ENCODE measurements at regions not wholly inside any gene's neighbourhood (a gene's known extent, or its start where the extent isn't known, plus 50 kb on each side); places are given as distances from the start of the nearest gene placed in this dataset.

DNA sequence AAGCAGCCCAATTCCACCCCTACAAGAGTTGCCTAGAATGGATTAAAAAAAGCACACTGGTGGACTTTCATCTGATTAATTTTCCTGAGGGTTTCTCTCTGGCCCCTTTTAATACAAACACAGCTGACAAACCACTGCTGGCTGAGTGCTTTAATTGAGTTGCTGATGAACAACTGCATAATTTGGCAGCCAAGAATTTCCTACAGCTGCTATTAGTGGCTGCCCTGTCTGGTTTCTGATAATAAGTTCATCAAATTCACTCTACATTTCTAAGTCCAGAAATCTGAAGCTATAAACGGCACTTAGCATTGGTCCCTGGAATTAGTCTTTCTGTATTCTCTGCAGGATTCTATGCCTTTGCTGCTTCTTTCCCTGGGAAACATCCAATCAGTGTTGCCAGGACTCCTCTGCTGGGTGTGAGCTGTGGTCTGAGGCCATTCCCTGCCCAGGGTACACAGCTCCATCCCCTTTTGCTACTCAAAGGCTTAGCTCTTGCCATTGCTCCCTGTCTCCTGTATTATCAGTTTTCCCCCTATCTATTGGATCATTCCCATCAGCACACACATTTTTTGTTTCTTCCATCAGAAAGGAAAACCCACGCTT lies 110.6 kb downstream of the LSM5 start:
- H3K27me3 ChIP-seq (ENCODE audit: insufficient read depth), result peaks cover 12% of the 10 kb centered on the region; the same call in 1 of the 2 replicates
- no peaks in the 10 kb centered on the region for H3F3A ChIP-seq (replicated peaks; ENCODE audit: insufficient read depth)
- TF ChIP-seq TEAD4 (IDR thresholded peaks at IDR 0.05; ENCODE audit: borderline replicate concordance, insufficient read depth) (no peak), RFX5 (IDR thresholded peaks at IDR 0.05; ENCODE audit: low read length) (no peak), ELF1 (IDR thresholded peaks at IDR 0.05) (no peak), JUND (IDR thresholded peaks at IDR 0.05) (no peak), RCOR1 (IDR thresholded peaks at IDR 0.05; ENCODE audit: low read length) (no peak), NFIC (IDR thresholded peaks at IDR 0.05; ENCODE audit: borderline replicate concordance) (no peak), FOXM1 (IDR thresholded peaks at IDR 0.05; ENCODE audit: low read depth) (no peak), FOSL2 (IDR thresholded peaks at IDR 0.05; ENCODE audit: borderline replicate concordance, low read depth) (no peak), CHD2 (IDR thresholded peaks at IDR 0.05; ENCODE audit: low read length, partially characterized antibody) (no peak)
- TF ChIP-seq, protein P1, sequence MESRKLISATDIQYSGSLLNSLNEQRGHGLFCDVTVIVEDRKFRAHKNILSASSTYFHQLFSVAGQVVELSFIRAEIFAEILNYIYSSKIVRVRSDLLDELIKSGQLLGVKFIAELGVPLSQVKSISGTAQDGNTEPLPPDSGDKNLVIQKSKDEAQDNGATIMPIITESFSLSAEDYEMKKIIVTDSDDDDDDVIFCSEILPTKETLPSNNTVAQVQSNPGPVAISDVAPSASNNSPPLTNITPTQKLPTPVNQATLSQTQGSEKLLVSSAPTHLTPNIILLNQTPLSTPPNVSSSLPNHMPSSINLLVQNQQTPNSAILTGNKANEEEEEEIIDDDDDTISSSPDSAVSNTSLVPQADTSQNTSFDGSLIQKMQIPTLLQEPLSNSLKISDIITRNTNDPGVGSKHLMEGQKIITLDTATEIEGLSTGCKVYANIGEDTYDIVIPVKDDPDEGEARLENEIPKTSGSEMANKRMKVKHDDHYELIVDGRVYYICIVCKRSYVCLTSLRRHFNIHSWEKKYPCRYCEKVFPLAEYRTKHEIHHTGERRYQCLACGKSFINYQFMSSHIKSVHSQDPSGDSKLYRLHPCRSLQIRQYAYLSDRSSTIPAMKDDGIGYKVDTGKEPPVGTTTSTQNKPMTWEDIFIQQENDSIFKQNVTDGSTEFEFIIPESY (IDR thresholded peaks at IDR 0.05; ENCODE audit: borderline replicate concordance, low read depth), result no peak
- TF ChIP-seq, protein P2, sequence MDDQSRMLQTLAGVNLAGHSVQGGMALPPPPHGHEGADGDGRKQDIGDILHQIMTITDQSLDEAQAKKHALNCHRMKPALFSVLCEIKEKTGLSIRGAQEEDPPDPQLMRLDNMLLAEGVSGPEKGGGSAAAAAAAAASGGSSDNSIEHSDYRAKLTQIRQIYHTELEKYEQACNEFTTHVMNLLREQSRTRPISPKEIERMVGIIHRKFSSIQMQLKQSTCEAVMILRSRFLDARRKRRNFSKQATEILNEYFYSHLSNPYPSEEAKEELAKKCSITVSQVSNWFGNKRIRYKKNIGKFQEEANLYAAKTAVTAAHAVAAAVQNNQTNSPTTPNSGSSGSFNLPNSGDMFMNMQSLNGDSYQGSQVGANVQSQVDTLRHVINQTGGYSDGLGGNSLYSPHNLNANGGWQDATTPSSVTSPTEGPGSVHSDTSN (IDR thresholded peaks at IDR 0.05), result no peak
- TF ChIP-seq, protein P3, sequence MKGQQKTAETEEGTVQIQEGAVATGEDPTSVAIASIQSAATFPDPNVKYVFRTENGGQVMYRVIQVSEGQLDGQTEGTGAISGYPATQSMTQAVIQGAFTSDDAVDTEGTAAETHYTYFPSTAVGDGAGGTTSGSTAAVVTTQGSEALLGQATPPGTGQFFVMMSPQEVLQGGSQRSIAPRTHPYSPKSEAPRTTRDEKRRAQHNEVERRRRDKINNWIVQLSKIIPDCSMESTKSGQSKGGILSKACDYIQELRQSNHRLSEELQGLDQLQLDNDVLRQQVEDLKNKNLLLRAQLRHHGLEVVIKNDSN (IDR thresholded peaks at IDR 0.05; ENCODE audit: borderline replicate concordance, low read depth), result no peak
- no peak overlapping the region for H2AFZ ChIP-seq (ENCODE audit: low read depth)
- WGBS (ENCODE audit: low lambda C conversion rate), result 2% methylated on average over 2 of the region's 2 CpGs
- ChIA-PET POLR2A (no interaction called here), CTCF (interaction anchor here (0.7 to 1.5 kb wide), 2 partner anchors 20 to 32 kb away, joined by 3 to 4 read pairs; no protein-coding TSS in a partner anchor)
- DNase-seq, result no peak
- H3K9ac ChIP-seq, result no peak overlapping the region
- no peaks in the 10 kb centered on the region for H3K36me3 ChIP-seq (replicated peaks in 1 of 2; ENCODE audit: control insufficient read depth in 1 of 2, insufficient read depth in 2 of 2, low read length in 1 of 2)
- no peaks in the 10 kb centered on the region for H4K20me1 ChIP-seq (ENCODE audit: insufficient read depth)
- no peak overlapping the region for H3K4me2 ChIP-seq
- no peaks in the 10 kb centered on the region for H3K9me2 ChIP-seq
- no peak overlapping the region for H3K4me3 ChIP-seq (ENCODE audit: low read depth in 2 of 2, low read length in 1 of 2)
- H3K79me2 ChIP-seq (ENCODE audit: insufficient read depth), result no peaks in the 10 kb centered on the region
- H3K9me3 ChIP-seq, result no peaks in the 10 kb centered on the region
- H3K27ac ChIP-seq (ENCODE audit: low read depth in 2 of 2, low read length in 1 of 2), result no peak overlapping the region
- H3K4me1 ChIP-seq (ENCODE audit: control insufficient read depth in 1 of 2, insufficient read depth in 2 of 2, low read depth in 1 of 2, low read length in 1 of 2), result peaks cover 0 to 5% of the 10 kb centered on the region in 2 experiments; a peak in 1 of 4 replicates

DNA sequence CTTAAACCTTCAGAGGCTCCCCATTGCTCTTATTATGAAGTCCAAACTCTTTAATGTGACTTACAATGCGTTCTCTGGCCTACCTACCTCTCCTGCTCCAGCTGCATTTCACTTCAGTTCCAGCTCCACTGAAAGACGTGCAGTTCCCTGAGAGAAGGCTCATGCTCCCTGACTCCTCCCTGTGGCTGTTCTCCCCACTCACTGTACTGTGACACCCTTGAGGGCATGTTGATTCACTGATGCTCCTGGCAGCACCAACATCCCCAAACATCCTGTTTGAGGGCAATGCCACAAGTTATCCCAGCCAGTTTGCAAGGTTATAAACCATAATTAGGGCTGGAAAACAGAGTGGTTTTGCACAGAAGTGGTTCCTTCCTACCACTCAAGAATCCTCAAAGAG lies 111.2 kb downstream of the LSM5 start:
- no peak overlapping the region for H3K9ac ChIP-seq
- POLR2A ChIA-PET, result no interaction called here
- H3K36me3 ChIP-seq (replicated peaks in 1 of 2; ENCODE audit: control insufficient read depth in 1 of 2, insufficient read depth in 2 of 2, low read length in 1 of 2), result no peaks in the 10 kb centered on the region
- no peak for DNase-seq
- H3K9me2 ChIP-seq, result no peaks in the 10 kb centered on the region
- no peak overlapping the region for H3K4me3 ChIP-seq (ENCODE audit: low read depth in 2 of 2, low read length in 1 of 2)
- TF ChIP-seq, protein P4, sequence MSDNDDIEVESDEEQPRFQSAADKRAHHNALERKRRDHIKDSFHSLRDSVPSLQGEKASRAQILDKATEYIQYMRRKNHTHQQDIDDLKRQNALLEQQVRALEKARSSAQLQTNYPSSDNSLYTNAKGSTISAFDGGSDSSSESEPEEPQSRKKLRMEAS (IDR thresholded peaks at IDR 0.05; ENCODE audit: low read depth), result no peak
- TF ChIP-seq EZH2phosphoT487 (IDR thresholded peaks at IDR 0.05; ENCODE audit: borderline replicate concordance, low read depth) (no peak), RCOR1 (IDR thresholded peaks at IDR 0.05; ENCODE audit: low read length) (no peak), JUND (IDR thresholded peaks at IDR 0.05) (no peak), EP300 (IDR thresholded peaks at IDR 0.05; ENCODE audit: borderline replicate concordance in 1 of 2, low read depth in 1 of 2, low read length in 1 of 2) (no peak)
- no peaks in the 10 kb centered on the region for H3K9me3 ChIP-seq
- peaks cover 0 to 5% of the 10 kb centered on the region in 2 experiments; a peak in 1 of 4 replicates for H3K4me1 ChIP-seq (ENCODE audit: control insufficient read depth in 1 of 2, insufficient read depth in 2 of 2, low read depth in 1 of 2, low read length in 1 of 2)
- no peak overlapping the region for H3K4me2 ChIP-seq
- H4K20me1 ChIP-seq (ENCODE audit: insufficient read depth), result no peaks in the 10 kb centered on the region
- CTCF ChIA-PET, result interaction anchor here (0.7 to 1.5 kb wide), 2 partner anchors 20 to 31 kb away, joined by 3 to 4 read pairs; no protein-coding TSS in a partner anchor
- H3K27me3 ChIP-seq (ENCODE audit: insufficient read depth), result peaks cover 12% of the 10 kb centered on the region; the same call in 1 of the 2 replicates
- no peak overlapping the region for H3K27ac ChIP-seq (ENCODE audit: low read depth in 2 of 2, low read length in 1 of 2)
- H3K79me2 ChIP-seq (ENCODE audit: insufficient read depth), result no peaks in the 10 kb centered on the region
- no peak overlapping the region for H2AFZ ChIP-seq (ENCODE audit: low read depth)
- no peaks in the 10 kb centered on the region for H3F3A ChIP-seq (replicated peaks; ENCODE audit: insufficient read depth)
- WGBS (ENCODE audit: low lambda C conversion rate), result 0% methylated on average over 2 of the region's 2 CpGs

Measured in SK-N-SH (cell line).